Astrocyte of the cerebellum (primary cell): ENCODE measurements at regions not wholly inside any gene's neighbourhood (a gene's known extent, or its start where the extent isn't known, plus 50 kb on each side); places are given as distances from the start of the nearest gene placed in this dataset.

Experiments
- DNase-seq: peaks from one replicate; pipeline ENCODE4 v3.0.0-alpha.2; 2011; ENCODE audit warnings: low read depth
- H3K4me3 ChIP-seq: 2 replicates; pipeline ENCODE4 v1.5.1; 2011; ENCODE audit warnings: mild to moderate bottlenecking, low read depth, low read length, moderate library complexity
- CTCF ChIP-seq: IDR thresholded peaks from 2 replicates; pipeline ENCODE4 v1.5.1; 2012; ENCODE audit warnings: low read length, low read depth, moderate library complexity, mild to moderate bottlenecking; ENCODE audit errors: missing control alignments
- in situ Hi-C: cut with HindIII; loops from 2 replicates; pipeline ENCODE4 v1.10.0; 2017; ENCODE audit warnings: low sequenced_read_pairs

GRCh38 chr10:100655326-100655759, 90.0 kb upstream of the PAX2 start:
- no peak for DNase-seq
- no peak overlapping the region for H3K4me3 ChIP-seq
- in situ Hi-C loops, result no loop called here
- TF ChIP-seq CTCF, result no peak

GRCh38 chr10:100655760-100656421, 89.5 kb upstream of the PAX2 start:
- no peak for DNase-seq
- TF ChIP-seq CTCF, result no peak
- H3K4me3 ChIP-seq, result no peak overlapping the region
- in situ Hi-C loops, result no loop called here

- no peak for DNase-seq
- in situ Hi-C loops, result no loop called here
- no peak overlapping the region for H3K4me3 ChIP-seq
- TF ChIP-seq CTCF, result no peak
These were observed 88.9 kb upstream of the PAX2 start for GRCh38 chr10:100656454-100656853.

- DNase-seq, result no peak
- H3K4me3 ChIP-seq, result no peak overlapping the region
- in situ Hi-C loops, result no loop called here
- no peak for TF ChIP-seq CTCF
These were observed 87.1 kb upstream of the PAX2 start for GRCh38 chr10:100658269-100658668.

GRCh38 chr10:100659361-100660098, 85.9 kb upstream of the PAX2 start:
- DNase-seq, result no peak
- in situ Hi-C loops, result no loop called here
- no peak overlapping the region for H3K4me3 ChIP-seq
- no peak for TF ChIP-seq CTCF

GRCh38 chr10:100660365-100660764, 85.0 kb upstream of the PAX2 start:
- TF ChIP-seq CTCF, result no peak
- in situ Hi-C loops, result no loop called here
- H3K4me3 ChIP-seq, result no peak overlapping the region
- no peak for DNase-seq
